GM12891 (cell line): ENCODE measurements at regions not wholly inside any gene's neighbourhood (a gene's known extent, or its start where the extent isn't known, plus 50 kb on each side); places are given as distances from the start of the nearest gene placed in this dataset.

ENCODE experiments used
- DNase-seq: peaks from one replicate; pipeline ENCODE4 v3.0.0; 2011; ENCODE audit warnings: low spot score; ENCODE audit not compliant: insufficient read length
- FAIRE-seq: peaks from 2 replicates; lab custom pipeline; 2011; peaks lifted over from hg19 to GRCh38; lab: Jason Lieb, UNC
- PAX5 ChIP-seq: IDR thresholded peaks from 2 replicates; pipeline ENCODE4 v1.6.1; 2011; ENCODE audit warnings: low read length, moderate library complexity, mild to moderate bottlenecking; ENCODE audit not compliant: insufficient read depth, severe bottlenecking
- POLR2A ChIP-seq: IDR thresholded peaks from 2 replicates; pipeline ENCODE4 v1.6.1; 2011; ENCODE audit warnings: low read depth, low read length, control low read depth
- POLR2AphosphoS5 ChIP-seq: IDR thresholded peaks from 2 replicates; pipeline ENCODE4 v1.6.1; 2011; ENCODE audit warnings: low read depth, low read length, control low read depth
- POU2F2 ChIP-seq: IDR thresholded peaks from 2 replicates; pipeline ENCODE4 v1.6.1; 2011; ENCODE audit warnings: low read depth, mild to moderate bottlenecking, control low read depth, low read length, moderate library complexity
- SPI1 ChIP-seq: IDR thresholded peaks from 2 replicates; pipeline ENCODE4 v1.6.1; 2011; ENCODE audit warnings: low read depth, low read length, control low read depth
- TAF1 ChIP-seq: IDR thresholded peaks from 2 replicates; pipeline ENCODE4 v1.6.1; 2011; ENCODE audit warnings: low read depth, low read length, control low read depth

DNA sequence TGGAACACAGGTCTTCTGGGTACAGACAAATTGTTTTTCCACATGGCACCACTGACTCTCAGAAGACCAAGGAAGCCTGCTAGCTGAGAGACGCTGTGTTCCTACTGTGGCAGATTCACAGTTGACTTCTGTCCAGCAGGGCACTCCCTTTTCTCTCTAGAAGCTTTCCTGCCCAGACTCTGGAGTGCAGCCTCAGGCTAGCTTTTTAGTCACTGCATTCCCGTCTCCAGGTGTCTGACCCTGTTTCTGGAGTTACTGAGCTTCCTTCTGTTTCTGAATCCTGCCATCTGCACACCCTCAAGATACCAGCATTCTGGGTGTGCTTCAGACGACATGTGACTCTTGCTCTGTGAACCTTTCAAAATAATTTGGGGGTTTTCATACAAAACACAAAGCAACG, 125.1 kb downstream of the TMEM200C start:
- no peak for DNase-seq
- FAIRE-seq: no peak
- TF ChIP-seq POU2F2 (no peak), POLR2AphosphoS5 (no peak), TAF1 (no peak), PAX5 (no peak), POLR2A (no peak), SPI1 (no peak)

DNA sequence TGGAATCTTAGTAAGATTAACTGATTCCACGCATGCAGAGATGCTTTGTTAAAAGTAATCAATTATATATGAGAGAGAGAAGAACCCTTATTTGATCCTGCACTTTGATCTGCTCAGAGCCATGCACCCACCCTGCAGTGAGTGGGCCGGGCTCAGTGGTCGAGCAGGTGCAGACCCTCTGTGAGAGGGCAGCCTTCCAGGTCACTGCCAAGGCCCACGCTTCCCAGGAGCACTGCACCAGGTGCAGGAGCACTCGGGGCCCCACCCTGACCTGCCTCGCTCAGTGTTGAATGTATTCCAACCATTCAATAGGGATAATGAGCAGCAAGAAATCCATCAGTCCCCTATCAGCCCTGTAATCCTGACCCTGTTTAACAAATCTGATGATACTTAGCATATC, 126.9 kb downstream of the TMEM200C start:
- TF ChIP-seq PAX5: no peak
- TF ChIP-seq POLR2A: no peak
- no peak for TF ChIP-seq SPI1
- TF ChIP-seq POU2F2: no peak
- TF ChIP-seq POLR2AphosphoS5: no peak
- DNase-seq (no peak), FAIRE-seq (no peak)

- DNase-seq (no peak), FAIRE-seq (no peak)
- TF ChIP-seq POLR2AphosphoS5 (no peak), SPI1 (no peak), POU2F2 (no peak), TAF1 (no peak), POLR2A (no peak), PAX5 (no peak)
Measured at GRCh38 chr18:5759194-5759593, 136.1 kb downstream of the TMEM200C start.

DNA sequence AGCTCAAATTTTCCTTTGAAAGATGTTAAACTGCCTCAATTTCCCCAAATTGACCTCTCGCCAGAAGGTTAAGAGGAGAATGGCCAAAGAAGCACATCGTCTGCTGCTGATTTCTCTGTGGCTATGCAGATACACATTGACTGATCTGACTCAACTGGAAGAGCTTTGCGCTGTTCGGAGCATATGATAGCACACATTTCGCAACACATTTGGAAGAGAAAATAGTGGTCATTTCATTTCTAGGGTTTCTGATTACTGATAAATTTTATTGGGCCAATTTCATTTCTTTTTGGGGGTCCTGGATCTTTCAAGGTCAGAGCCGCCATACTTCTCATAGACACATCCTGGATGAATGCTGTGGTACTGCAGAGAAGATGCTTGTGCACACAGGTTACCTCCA, 138.5 kb downstream of the TMEM200C start:
- FAIRE-seq (no peak), DNase-seq (no peak)
- no peak for TF ChIP-seq PAX5
- TF ChIP-seq SPI1: no peak
- no peak for TF ChIP-seq TAF1
- TF ChIP-seq POLR2AphosphoS5: no peak
- TF ChIP-seq POU2F2: no peak
- no peak for TF ChIP-seq POLR2A

DNA sequence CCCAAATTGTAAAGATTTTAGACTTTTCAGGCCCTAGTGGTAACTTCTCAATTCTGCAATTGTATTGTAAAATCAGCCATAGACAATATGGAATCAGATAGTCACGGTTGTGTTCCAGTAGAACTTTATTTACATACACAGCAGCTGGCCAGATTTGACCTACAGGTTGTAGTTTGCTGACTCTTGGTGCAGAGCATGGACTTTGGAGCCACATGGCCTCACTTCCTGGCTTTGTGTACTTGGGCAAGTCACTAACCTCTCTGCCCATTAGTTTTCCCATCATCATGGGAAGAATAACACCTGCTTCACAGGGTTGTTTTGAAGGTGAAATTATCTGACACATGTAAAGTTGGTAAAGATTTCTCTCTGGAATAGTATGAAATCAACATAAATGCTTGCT, 147.6 kb downstream of the TMEM200C start:
- no peak for TF ChIP-seq POLR2AphosphoS5
- DNase-seq: no peak
- no peak for FAIRE-seq

DNA sequence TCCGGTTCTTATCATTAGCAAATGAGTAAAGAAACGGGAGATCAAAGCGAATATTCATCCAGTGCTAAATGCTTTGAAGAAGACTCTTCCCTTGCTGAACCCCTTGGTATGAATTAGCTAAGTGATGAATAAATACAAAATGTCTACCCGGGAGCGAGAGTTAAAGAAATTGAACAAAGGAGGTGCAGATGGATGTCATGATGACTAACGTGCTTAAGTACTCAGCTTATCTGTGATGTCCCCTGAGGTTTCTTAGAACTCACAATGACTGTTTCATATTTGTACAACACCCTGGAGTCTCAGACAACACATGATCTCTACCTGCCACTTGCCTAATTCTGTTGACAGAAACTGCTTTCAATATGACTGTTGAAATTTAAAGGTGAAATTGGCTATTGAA, 148.5 kb downstream of the TMEM200C start:
- TF ChIP-seq SPI1: no peak
- TF ChIP-seq TAF1: no peak
- no peak for TF ChIP-seq POLR2A
- TF ChIP-seq POLR2AphosphoS5: no peak
- TF ChIP-seq PAX5: no peak
- TF ChIP-seq POU2F2: no peak
- DNase-seq (no peak), FAIRE-seq (no peak)

DNA sequence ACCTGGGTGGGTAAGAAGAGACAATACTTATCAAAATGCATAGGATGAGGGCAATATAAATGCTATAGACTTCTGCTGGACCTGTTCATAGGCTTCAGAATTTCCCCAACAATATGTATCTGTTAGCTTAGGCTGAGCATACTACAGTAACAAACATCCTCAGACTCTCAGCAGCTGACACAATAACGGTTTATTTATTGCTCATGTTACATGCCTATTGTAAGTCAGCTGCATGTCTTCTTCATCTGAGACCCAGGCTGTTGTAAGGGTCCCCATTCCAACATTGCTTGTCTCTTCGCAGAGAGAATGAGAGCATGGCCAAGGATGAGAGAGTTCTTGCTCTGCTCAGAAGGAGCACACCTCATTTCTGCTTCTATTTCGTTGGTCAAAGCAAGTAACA, 150.7 kb downstream of the TMEM200C start:
- TF ChIP-seq POU2F2 (no peak), TAF1 (no peak), PAX5 (no peak), SPI1 (no peak), POLR2AphosphoS5 (no peak), POLR2A (no peak)
- FAIRE-seq (no peak), DNase-seq (no peak)

GRCh38 chr18:5738526-5738925, 156.8 kb downstream of the TMEM200C start:
- FAIRE-seq: no peak
- TF ChIP-seq PAX5 (no peak), TAF1 (no peak), POLR2A (no peak), POU2F2 (no peak), SPI1 (no peak), POLR2AphosphoS5 (no peak)
- DNase-seq: no peak

DNA sequence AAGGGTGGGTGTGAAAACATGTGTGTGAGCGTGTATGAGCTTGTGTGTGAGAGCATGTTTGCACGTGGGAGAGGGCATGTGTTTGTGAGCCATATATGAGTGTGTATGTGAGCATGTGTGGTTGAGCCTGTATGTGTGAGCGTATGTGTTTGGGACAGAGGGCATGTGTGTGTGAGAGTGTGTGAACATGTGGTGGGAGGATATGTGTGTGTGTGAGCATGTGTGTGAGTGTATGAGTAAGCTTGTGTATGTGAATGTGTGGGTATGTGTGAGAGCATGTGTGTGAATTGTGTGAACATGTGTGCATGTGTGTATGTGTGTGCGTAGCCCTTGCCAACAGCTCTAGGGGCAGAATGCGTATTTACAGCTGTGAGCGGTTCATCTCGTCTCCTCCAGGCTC, 163.0 kb downstream of the TMEM200C start:
- DNase-seq (no peak), FAIRE-seq (peak; percentile 40)
- no peak for TF ChIP-seq PAX5
- TF ChIP-seq TAF1: no peak
- TF ChIP-seq POLR2A: no peak
- TF ChIP-seq POU2F2: no peak
- no peak for TF ChIP-seq POLR2AphosphoS5
- no peak for TF ChIP-seq SPI1

DNA sequence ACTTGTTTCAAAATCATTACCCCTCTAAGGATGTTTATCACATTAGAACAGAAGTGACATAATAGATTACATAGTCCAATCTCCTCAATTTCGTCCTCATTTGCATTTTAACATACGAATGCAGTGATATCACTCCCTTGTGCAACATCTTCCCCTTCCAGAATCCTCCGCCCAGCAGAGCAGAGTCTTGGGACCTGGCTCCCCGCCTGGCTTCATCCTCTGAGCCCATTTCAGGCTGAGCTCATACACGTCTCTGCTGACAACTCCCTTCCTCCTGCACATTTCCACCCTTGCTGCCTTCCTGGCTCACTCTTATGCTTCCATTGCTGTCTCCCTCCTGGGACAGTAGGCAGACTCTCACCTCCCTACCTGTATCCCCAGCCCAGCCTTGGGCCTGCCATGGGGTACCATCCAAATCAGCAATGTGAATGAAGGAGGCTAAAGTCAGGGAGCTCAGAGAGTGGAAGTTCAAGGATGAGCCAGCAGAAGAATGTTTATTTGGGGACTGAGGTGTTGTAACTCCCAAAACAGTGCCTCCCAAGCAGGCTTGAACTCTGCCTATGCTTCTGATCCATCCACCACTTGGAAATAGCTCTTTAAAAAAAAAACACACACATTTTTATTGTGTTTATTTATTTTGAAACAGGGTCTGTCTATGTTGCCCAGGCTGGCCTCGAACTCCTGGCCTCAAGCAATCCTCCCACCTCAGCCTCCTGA, 165.2 kb downstream of the TMEM200C start:
- DNase-seq (no peak), FAIRE-seq (no peak)
- no peak for TF ChIP-seq TAF1
- no peak for TF ChIP-seq PAX5
- TF ChIP-seq POU2F2: no peak
- no peak for TF ChIP-seq POLR2A
